Heart left ventricle (tissue), 16 donors: ENCODE measurements at regions not wholly inside any gene's neighbourhood (a gene's known extent, or its start where the extent isn't known, plus 50 kb on each side); places are given as distances from the start of the nearest gene placed in this dataset.

ENCODE experiments used
- ATAC-seq, 4 donors: fragments of 200-7000 bp; cut with Tn5 transposase; one replicate each; pipeline ENCODE4 v1.9.1; 2020 to 2022; ENCODE audit warnings: moderate library complexity in 4 of 4, mild to moderate bottlenecking in 3 of 4, moderate number of reproducible peaks in 1 of 4
- DNase-seq, 5 donors: peaks; one replicate each; pipeline ENCODE4 v3.0.0-alpha.2; 2020
- H3K27ac ChIP-seq, 12 donors: fragments of 200-600 bp; sonication (generic) in 4 of 12; one replicate each; pipeline versions ENCODE4 v1.5.0 to v1.8.0; 2016 to 2022; ENCODE audit warnings: mild to moderate bottlenecking in 2 of 12
- H3K27me3 ChIP-seq, 9 donors: fragments of 200-600 bp; sonication (generic) in 2 of 9; one replicate each; pipeline versions ENCODE4 v1.5.1 to v1.8.0; 2016 to 2022; ENCODE audit warnings: mild to moderate bottlenecking in 3 of 9
- H3K36me3 ChIP-seq, 9 donors: fragments of 200-600 bp; sonication (generic) in 2 of 9; one replicate each; pipeline versions ENCODE4 v1.5.0 to v1.8.0; 2018 to 2022; ENCODE audit warnings: mild to moderate bottlenecking in 2 of 9
- H3K4me1 ChIP-seq, 12 donors: fragments of 200-600 bp; sonication (generic) in 4 of 12; one replicate each; pipeline versions ENCODE4 v1.5.0 to v1.8.0; 2016 to 2022; ENCODE audit warnings: mild to moderate bottlenecking in 3 of 12
- H3K4me3 ChIP-seq, 12 donors: fragments of 200-600 bp; sonication (generic) in 4 of 12; one replicate each; pipeline versions ENCODE4 v1.5.0 to v1.8.0; 2017 to 2022; ENCODE audit warnings: mild to moderate bottlenecking in 9 of 12, moderate library complexity in 4 of 12
- H3K9me3 ChIP-seq, 12 donors: fragments of 200-600 bp; sonication (generic) in 4 of 12; one replicate each; pipeline versions ENCODE4 v1.5.0 to v1.8.0; 2016 to 2022; ENCODE audit warnings: mild to moderate bottlenecking in 1 of 12
- POLR2A ChIP-seq, 2 donors: fragments of 450-650 bp; IDR thresholded peaks; one replicate each; pipeline ENCODE4 v1.6.1; 2017; ENCODE audit warnings: antibody characterized with exemption in 2 of 2, mild to moderate bottlenecking in 2 of 2, moderate library complexity in 2 of 2
- WGBS, 4 donors: extraction: QIAGEN DNeasy Blood & Tissue Kit in 2 of 4; methylation state at CpG; one replicate each; pipeline versions ENCODE4 v1.1.5 to v1.1.7; 2013 to 2018; 5-methylcytosine and 5-hydroxymethylcytosine counted together
- intact Hi-C, 10 donors: fragments of 100-400 bp; cut with DNase I; formaldehyde crosslinking; loops; one replicate each; pipeline versions ENCODE4 v1.11.1 to v1.14.2; 2022
- TF ChIP-seq, protein P1 (sequence below), 12 donors: fragments of 200-600 bp; sonication (generic) in 4 of 12; IDR thresholded peaks; one replicate each; pipeline versions ENCODE4 v1.5.0 to v1.8.0; 2018 to 2022; ENCODE audit warnings: antibody characterized with exemption in 12 of 12, mild to moderate bottlenecking in 5 of 12
- donor health status: ischemic (EF 13 %, LVEDD 7.1; RV severe dilation, severe dysfunction).
- donor health status: healthy with polysubstance abuse.
- donor health status: DM: no; HTN: yes; CAD: no.
- donor health status: DM: no; HTN: no; CAD: no.
- donor health status: ischemic (EF 25% LVEDD 6.9; RV normal size, moderate dysfunction).
- donor health status: ischemic (EF 25% LVEDD 5.7; RV mildly dilated, moderate dysfunction).
- donor health status: healthy.
- donor health status: DM: yes; HTN: yes; CAD: no.
- donor health status: ischemic (EF 35%, LVEDD 5.7; RV mildly dilated, moderate dysfunction).
- donor health status: nonischemic (EF 11% LVEDD 7.7; RV severe dilation, severe dysfunction).
- donor health status: DM: yes; HTN: yes; CAD: no.
- donor health status: PGD.
- donor health status: ischemic (EF 29% LVEDD 5.4; RV normal size, mild dysfunction).
- donor health status: nonischemic (EF 23%, LVEDD 6.1; RV moderate dilation, normal function).

DNA sequence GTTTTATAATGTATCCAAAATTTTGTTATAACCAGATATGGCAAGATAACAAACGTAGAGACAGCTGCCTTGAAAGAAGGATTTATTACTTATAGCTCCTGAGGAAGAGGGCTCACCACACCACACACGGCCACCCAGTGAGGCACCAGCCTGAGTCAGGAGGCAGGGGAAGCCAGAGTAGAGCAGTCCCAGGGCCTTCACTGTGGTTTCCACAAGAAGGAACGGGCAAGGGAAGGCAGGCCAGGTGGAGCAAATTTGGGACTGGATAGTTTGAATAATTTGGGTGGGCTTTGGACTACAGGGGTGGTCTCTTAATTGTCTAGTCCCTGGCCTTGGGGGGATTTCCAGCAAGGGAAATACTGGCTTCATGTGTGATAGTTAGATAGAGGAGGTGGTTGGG, 72.5 kb downstream of the RRAGC start:
- TF ChIP-seq, protein P1, sequence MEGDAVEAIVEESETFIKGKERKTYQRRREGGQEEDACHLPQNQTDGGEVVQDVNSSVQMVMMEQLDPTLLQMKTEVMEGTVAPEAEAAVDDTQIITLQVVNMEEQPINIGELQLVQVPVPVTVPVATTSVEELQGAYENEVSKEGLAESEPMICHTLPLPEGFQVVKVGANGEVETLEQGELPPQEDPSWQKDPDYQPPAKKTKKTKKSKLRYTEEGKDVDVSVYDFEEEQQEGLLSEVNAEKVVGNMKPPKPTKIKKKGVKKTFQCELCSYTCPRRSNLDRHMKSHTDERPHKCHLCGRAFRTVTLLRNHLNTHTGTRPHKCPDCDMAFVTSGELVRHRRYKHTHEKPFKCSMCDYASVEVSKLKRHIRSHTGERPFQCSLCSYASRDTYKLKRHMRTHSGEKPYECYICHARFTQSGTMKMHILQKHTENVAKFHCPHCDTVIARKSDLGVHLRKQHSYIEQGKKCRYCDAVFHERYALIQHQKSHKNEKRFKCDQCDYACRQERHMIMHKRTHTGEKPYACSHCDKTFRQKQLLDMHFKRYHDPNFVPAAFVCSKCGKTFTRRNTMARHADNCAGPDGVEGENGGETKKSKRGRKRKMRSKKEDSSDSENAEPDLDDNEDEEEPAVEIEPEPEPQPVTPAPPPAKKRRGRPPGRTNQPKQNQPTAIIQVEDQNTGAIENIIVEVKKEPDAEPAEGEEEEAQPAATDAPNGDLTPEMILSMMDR (IDR thresholded peaks at IDR 0.05): no peak
- no peak for TF ChIP-seq POLR2A (IDR thresholded peaks at IDR 0.05)
- whole genome bisulfite sequencing, 4 donors: 80 to 83% (median 82%) methylated on average over 3 of the region's 3 CpGs
- no peak for DNase-seq
- Histone ChIP-seq H3K4me3 (no peak overlapping the region), H3K36me3 (no peaks in the 10 kb centered on the region), H3K27ac (no peak overlapping the region), H3K27me3 (peaks cover 0 to 95% (median 39%) of the 10 kb centered on the region in 9 donors), H3K9me3 (no peaks in the 10 kb centered on the region), H3K4me1 (peaks cover 0 to 7% (median 0%) of the 10 kb centered on the region in 12 donors)
- no peak for ATAC-seq
- intact Hi-C loops: no loop called here

- H3K4me3 ChIP-seq: no peak overlapping the region
- no peaks in the 10 kb centered on the region for H3K9me3 ChIP-seq
- no peaks in the 10 kb centered on the region for H3K36me3 ChIP-seq
- DNase-seq (no peak), ATAC-seq (no peak)
- H3K4me1 ChIP-seq: peaks cover 0 to 7% (median 0%) of the 10 kb centered on the region in 12 donors
- WGBS, 4 donors: 66 to 75% (median 70%) methylated on average over 6 of the region's 6 CpGs
- intact Hi-C loops: no loop called here
- no peak for TF ChIP-seq POLR2A (IDR thresholded peaks at IDR 0.05)
- TF ChIP-seq, protein P1 (IDR thresholded peaks at IDR 0.05): no peak
- H3K27me3 ChIP-seq: peaks cover 0 to 94% (median 41%) of the 10 kb centered on the region in 9 donors
- no peak overlapping the region for H3K27ac ChIP-seq
Observed at GRCh38 chr1:38786040-38786436, 73.5 kb downstream of the RRAGC start.

DNA sequence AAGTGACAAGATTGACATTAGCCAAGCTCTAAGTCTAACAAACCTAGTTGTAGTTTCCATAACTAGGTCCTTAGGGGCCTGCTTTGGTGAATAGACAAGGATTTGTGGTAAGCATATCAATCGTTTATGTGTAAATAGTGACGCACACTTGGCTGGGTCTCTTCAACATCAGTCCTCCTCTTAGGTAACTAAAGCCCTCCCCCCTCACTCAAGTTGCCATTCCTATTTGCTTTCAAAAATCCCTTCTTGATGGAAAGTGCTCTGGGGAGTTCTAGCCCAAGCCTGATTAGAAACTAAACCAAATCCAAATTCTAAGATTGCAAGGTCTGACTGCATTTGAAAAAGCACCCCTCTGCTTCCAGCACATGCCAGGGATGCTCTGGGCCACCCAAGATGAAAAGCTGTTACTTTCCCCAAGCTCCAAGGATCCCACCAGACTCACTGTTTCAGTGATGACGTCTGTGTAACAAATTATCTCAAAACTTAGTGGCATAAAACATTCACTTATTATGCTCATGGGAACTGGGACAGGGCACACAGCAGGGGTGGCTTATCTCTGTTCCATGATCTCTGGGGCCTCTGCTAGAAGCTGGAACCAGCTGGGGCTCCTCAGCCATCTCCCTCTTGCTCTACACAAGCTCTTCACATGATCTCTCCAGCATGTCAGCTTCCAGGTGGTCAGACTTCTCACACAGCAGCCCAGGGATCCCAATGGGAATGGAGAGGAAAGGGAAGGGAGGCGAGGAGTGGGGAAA, 74.1 kb downstream of the RRAGC start:
- Histone ChIP-seq H3K36me3 (no peaks in the 10 kb centered on the region), H3K4me3 (no peak overlapping the region), H3K27me3 (peaks cover 0 to 95% (median 41%) of the 10 kb centered on the region in 9 donors), H3K9me3 (no peaks in the 10 kb centered on the region), H3K4me1 (peaks cover 0 to 7% (median 0%) of the 10 kb centered on the region in 12 donors), H3K27ac (no peak overlapping the region)
- 61 to 74% (median 68%) methylated on average over 4 of the region's 4 CpGs for WGBS, 4 donors
- intact Hi-C loops: no loop called here
- DNase-seq (no peak), ATAC-seq (no peak)
- TF ChIP-seq, protein P1 (IDR thresholded peaks at IDR 0.05): no peak
- no peak for TF ChIP-seq POLR2A (IDR thresholded peaks at IDR 0.05)

- no peak for TF ChIP-seq POLR2A (IDR thresholded peaks at IDR 0.05)
- TF ChIP-seq, protein P1 (IDR thresholded peaks at IDR 0.05): no peak
- H3K27me3 ChIP-seq: peaks cover 0 to 95% (median 47%) of the 10 kb centered on the region in 9 donors
Observed at GRCh38 chr1:38784452-38785284, 74.9 kb downstream of the RRAGC start.

More at GRCh38 chr1:38784452-38785284, 74.9 kb downstream of the RRAGC start:
- no peaks in the 10 kb centered on the region for H3K36me3 ChIP-seq
- H3K9me3 ChIP-seq: no peaks in the 10 kb centered on the region
- WGBS, 4 donors: 84 to 94% (median 91%) methylated on average over 5 to 6 of the region's 6 CpGs
- H3K27ac ChIP-seq: no peak overlapping the region
- no peak overlapping the region for H3K4me3 ChIP-seq
- intact Hi-C loops: no loop called here
- ATAC-seq (no peak), DNase-seq (no peak)
- H3K4me1 ChIP-seq: peaks cover 0 to 7% (median 0%) of the 10 kb centered on the region in 12 donors
